Breast epithelium (tissue), 4 donors: ENCODE measurements at regions not wholly inside any gene's neighbourhood (a gene's known extent, or its start where the extent isn't known, plus 50 kb on each side); places are given as distances from the start of the nearest gene placed in this dataset.

ENCODE experiments used
- DNase-seq, 2 donors: peaks; one replicate each; pipeline ENCODE4 v3.0.0-alpha.2; 2019; ENCODE audit warnings: low spot score in 2 of 2
- H3K27ac ChIP-seq, 2 donors: fragments of 200-600 bp; sonication (generic) in 1 of 2; one replicate each; pipeline ENCODE4 v1.5.1; 2016 to 2019; ENCODE audit warnings: mild to moderate bottlenecking in 1 of 2
- H3K27me3 ChIP-seq, 2 donors: fragments of 200-600 bp; sonication (generic) in 1 of 2; one replicate each; pipeline versions ENCODE4 v1.5.1 to v1.6.0; 2017 to 2019; ENCODE audit warnings: control low read depth in 1 of 2, mild to moderate bottlenecking in 1 of 2
- H3K36me3 ChIP-seq: fragments of 200-600 bp; one replicate; pipeline ENCODE4 v1.5.1; 2019
- H3K4me1 ChIP-seq, 2 donors: fragments of 200-600 bp; sonication (generic); one replicate each; pipeline ENCODE4 v1.5.1; 2016 to 2019; ENCODE audit warnings: control low read depth in 1 of 2
- H3K4me3 ChIP-seq, 3 donors: fragments of 200-600 bp; sonication (generic); 1 replicate in 2 of 3; 2 replicates in 1 of 3; pipeline ENCODE4 v1.5.1; 2016 to 2019; ENCODE audit warnings: mild to moderate bottlenecking in 3 of 3, moderate library complexity in 2 of 3
- H3K9me3 ChIP-seq, 2 donors: fragments of 200-600 bp; sonication (generic) in 1 of 2; one replicate each; pipeline ENCODE4 v1.5.1; 2016 to 2019; ENCODE audit warnings: control low read depth in 1 of 2
- CTCF ChIP-seq, 3 donors: fragments of 450-650 bp; IDR thresholded peaks; one replicate each; pipeline ENCODE4 v1.5.1; 2016 to 2017; ENCODE audit warnings: antibody characterized with exemption in 3 of 3, mild to moderate bottlenecking in 3 of 3, moderate library complexity in 3 of 3
- POLR2A ChIP-seq: fragments of 450-650 bp; IDR thresholded peaks from one replicate; pipeline ENCODE4 v1.6.1; 2016; ENCODE audit warnings: antibody characterized with exemption, mild to moderate bottlenecking, moderate library complexity
- POLR2AphosphoS5 ChIP-seq, 3 donors: sonication (generic); formaldehyde crosslinking; IDR thresholded peaks; one replicate each; pipeline ENCODE4 v1.6.1; 2017; ENCODE audit warnings: antibody characterized with exemption in 3 of 3
- intact Hi-C: fragments of 100-400 bp; cut with DNase I; formaldehyde crosslinking; loops from one replicate; pipeline ENCODE4 v1.15.1; 2023; ENCODE audit warnings: low total_unique reads

DNA sequence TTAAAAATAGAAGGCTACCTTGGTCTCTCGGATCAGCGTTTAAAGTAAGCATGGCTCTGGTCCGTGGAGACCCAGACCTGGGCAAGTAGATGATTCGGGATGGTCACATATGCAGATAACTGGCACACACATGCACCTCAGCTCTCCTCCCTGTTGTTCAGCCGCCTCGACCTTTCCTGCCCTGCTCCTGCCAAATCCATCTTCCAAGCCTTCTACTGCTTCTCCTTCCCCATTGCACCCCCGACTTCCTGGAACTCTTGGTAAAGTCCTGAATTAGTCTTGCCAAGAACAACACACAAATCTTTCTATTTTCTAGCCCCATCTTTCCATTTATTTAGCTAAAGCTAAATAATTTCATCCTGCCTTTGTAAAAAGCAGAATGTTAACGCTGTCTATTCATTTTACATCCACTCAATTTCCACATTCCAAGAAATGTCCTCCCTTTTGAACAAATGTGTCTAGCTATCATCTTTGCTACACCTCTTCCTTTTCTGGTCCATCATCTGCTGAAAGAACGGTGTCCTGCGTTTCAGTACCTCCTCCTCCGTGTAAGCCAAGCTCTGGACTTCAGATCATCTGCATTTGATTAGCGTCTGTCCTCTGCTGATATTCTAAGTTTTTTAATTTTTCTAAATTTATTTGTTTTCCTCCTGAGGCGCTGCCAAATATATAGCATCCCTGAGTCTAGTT, 92.5 kb downstream of the ZIC5 start:
- no peak for DNase-seq
- intact Hi-C loops = no loop called here

GRCh38 chr13:99876651-99877050, 94.9 kb downstream of the ZIC5 start:
- no peaks in the 10 kb centered on the region for H3K36me3 ChIP-seq
- H3K27me3 ChIP-seq = no peaks in the 10 kb centered on the region
- no peak overlapping the region for H3K27ac ChIP-seq
- DNase-seq = no peak
- no peak overlapping the region for H3K4me3 ChIP-seq
- TF ChIP-seq CTCF (IDR thresholded peaks at IDR 0.05) = no peak
- no peak for TF ChIP-seq POLR2A
- TF ChIP-seq POLR2AphosphoS5 (IDR thresholded peaks at IDR 0.05) = no peak
- H3K9me3 ChIP-seq = no peaks in the 10 kb centered on the region
- intact Hi-C loops = no loop called here
- H3K4me1 ChIP-seq = no peaks in the 10 kb centered on the region

More for the DNA sequence above, 92.5 kb downstream of the ZIC5 start:
- TF ChIP-seq POLR2A = no peak
- TF ChIP-seq CTCF (IDR thresholded peaks at IDR 0.05) = no peak
- TF ChIP-seq POLR2AphosphoS5 (IDR thresholded peaks at IDR 0.05) = no peak
- Histone ChIP-seq H3K4me1 (no peaks in the 10 kb centered on the region), H3K27me3 (no peaks in the 10 kb centered on the region), H3K36me3 (no peaks in the 10 kb centered on the region), H3K27ac (no peak overlapping the region), H3K9me3 (no peaks in the 10 kb centered on the region), H3K4me3 (no peak overlapping the region)

GRCh38 chr13:99875391-99875790, 96.2 kb downstream of the ZIC5 start:
- Histone ChIP-seq H3K27ac (no peak overlapping the region), H3K4me1 (no peaks in the 10 kb centered on the region), H3K27me3 (no peaks in the 10 kb centered on the region), H3K4me3 (no peak overlapping the region), H3K9me3 (no peaks in the 10 kb centered on the region), H3K36me3 (no peaks in the 10 kb centered on the region)
- TF ChIP-seq POLR2AphosphoS5 (IDR thresholded peaks at IDR 0.05) (no peak), CTCF (IDR thresholded peaks at IDR 0.05) (no peak), POLR2A (no peak)
- no peak for DNase-seq
- intact Hi-C loops = no loop called here

DNA sequence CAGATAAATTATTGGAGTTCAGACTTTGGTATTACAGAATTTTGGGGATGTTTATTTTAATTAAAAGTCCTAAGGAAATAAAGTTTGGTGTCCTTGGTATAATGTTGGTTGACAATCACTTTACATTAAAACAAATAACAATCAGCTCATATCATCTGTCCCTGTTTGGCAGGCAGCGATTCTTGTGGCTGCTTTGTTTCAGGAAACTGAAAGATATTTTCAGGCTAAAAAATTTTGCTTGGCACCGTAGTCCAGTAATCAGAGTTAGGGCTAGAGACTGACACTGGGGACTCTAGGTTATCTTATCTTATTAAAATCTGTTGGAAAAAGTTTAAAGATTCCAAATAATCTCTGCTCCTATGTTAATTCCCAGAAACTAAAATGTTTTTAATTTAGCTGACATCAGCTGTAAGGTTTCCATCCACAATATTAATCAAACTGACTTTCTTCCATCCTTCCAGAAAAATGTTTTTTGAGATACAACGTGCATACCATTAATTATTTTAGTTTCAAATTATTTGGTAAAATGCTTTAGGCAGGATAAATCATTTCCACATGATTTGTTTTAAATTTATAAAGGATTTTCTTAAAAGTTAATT, 97.6 kb downstream of the ZIC5 start:
- H3K27me3 ChIP-seq = no peaks in the 10 kb centered on the region
- intact Hi-C loops = no loop called here
- H3K27ac ChIP-seq = no peak overlapping the region
- TF ChIP-seq CTCF (IDR thresholded peaks at IDR 0.05) (no peak), POLR2AphosphoS5 (IDR thresholded peaks at IDR 0.05) (no peak), POLR2A (no peak)
- H3K4me1 ChIP-seq = no peaks in the 10 kb centered on the region
- H3K4me3 ChIP-seq = no peak overlapping the region
- H3K36me3 ChIP-seq = no peaks in the 10 kb centered on the region
- no peaks in the 10 kb centered on the region for H3K9me3 ChIP-seq
- DNase-seq = no peak

- TF ChIP-seq POLR2AphosphoS5 (IDR thresholded peaks at IDR 0.05) (no peak), POLR2A (no peak), CTCF (IDR thresholded peaks at IDR 0.05) (no peak)
Measured at GRCh38 chr13:99873141-99873540, 98.4 kb downstream of the ZIC5 start.

More at GRCh38 chr13:99873141-99873540, 98.4 kb downstream of the ZIC5 start:
- no peaks in the 10 kb centered on the region for H3K9me3 ChIP-seq
- H3K4me3 ChIP-seq = no peak overlapping the region
- no peak overlapping the region for H3K27ac ChIP-seq
- no peaks in the 10 kb centered on the region for H3K27me3 ChIP-seq
- H3K4me1 ChIP-seq = no peaks in the 10 kb centered on the region
- intact Hi-C loops = no loop called here
- DNase-seq = no peak
- no peaks in the 10 kb centered on the region for H3K36me3 ChIP-seq
